ENCODE measurements at regions not wholly inside any gene's neighbourhood (a gene's known extent, or its start where the extent isn't known, plus 50 kb on each side); places are given as distances from the start of the nearest gene placed in this dataset.

DNA sequence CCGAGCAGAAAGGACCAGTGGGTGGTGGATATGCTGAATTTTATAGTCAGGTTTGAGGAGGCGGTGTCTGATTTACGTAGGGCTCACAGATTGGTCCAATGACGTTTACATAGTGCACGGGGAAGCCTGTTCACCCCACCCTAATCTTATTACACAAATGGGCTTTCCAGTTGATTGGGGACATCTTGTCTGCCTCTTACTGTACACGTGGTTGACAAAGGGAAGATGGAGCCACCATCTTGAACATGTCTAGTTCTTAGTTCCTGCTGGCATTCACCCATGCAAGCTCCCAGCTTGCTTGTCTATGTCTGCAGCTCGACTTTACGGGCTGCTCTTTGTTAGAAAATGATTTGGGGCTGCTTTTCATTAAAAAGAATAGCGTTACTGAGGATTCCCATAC is 332.0 kb upstream of the SLCO3A1 start:
- DNase-seq (ENCODE audit: extremely low read depth, insufficient read length), result no peak

DNA sequence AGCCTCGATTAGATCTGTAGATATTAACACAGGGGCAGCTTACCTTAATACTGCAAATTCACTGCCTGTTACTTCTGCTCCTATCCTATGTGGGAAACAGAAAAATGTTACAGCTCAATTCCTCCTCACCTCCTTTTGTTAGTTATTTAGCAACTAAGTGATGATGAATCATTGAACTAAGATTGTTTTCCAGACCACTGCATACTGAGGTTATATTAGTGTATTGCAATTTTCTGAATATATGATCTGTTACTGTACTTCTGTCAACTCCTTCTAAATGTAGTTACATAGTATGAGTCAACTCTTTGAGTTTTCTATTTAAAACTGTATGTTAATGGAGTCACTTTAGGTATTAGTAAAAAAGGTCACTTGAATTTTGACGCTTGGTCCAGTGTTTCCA is 331.5 kb upstream of the SLCO3A1 start:
- Histone ChIP-seq H3K4me3 (replicated peaks; ENCODE audit: low read depth, low read length) (no peak overlapping the region), H3K36me3 (ENCODE audit: control insufficient read depth, insufficient read depth, low read length) (no peaks in the 10 kb centered on the region), H3K27me3 (replicated peaks; ENCODE audit: control insufficient read depth, insufficient read depth, low read length) (no peaks in the 10 kb centered on the region)
- no peak for DNase-seq (ENCODE audit: extremely low read depth, insufficient read length)
- no peak for TF ChIP-seq CTCF (IDR thresholded peaks at IDR 0.05; ENCODE audit: insufficient read depth, low read length, poor library complexity, severe bottlenecking)

More for the DNA sequence above, 332.0 kb upstream of the SLCO3A1 start:
- no peak overlapping the region for H3K4me3 ChIP-seq (replicated peaks; ENCODE audit: low read depth, low read length)
- no peaks in the 10 kb centered on the region for H3K36me3 ChIP-seq (ENCODE audit: control insufficient read depth, insufficient read depth, low read length)
- no peak for TF ChIP-seq CTCF (IDR thresholded peaks at IDR 0.05; ENCODE audit: insufficient read depth, low read length, poor library complexity, severe bottlenecking)
- H3K27me3 ChIP-seq (replicated peaks; ENCODE audit: control insufficient read depth, insufficient read depth, low read length), result no peaks in the 10 kb centered on the region

- H3K4me3 ChIP-seq (replicated peaks; ENCODE audit: low read depth, low read length), result no peak overlapping the region
- H3K36me3 ChIP-seq (ENCODE audit: control insufficient read depth, insufficient read depth, low read length), result no peaks in the 10 kb centered on the region
- TF ChIP-seq CTCF (IDR thresholded peaks at IDR 0.05; ENCODE audit: insufficient read depth, low read length, poor library complexity, severe bottlenecking), result no peak
- DNase-seq (ENCODE audit: extremely low read depth, insufficient read length), result no peak
- no peaks in the 10 kb centered on the region for H3K27me3 ChIP-seq (replicated peaks; ENCODE audit: control insufficient read depth, insufficient read depth, low read length)
Measured at GRCh38 chr15:91522605-91523332, 330.7 kb upstream of the SLCO3A1 start.

GRCh38 chr15:91523596-91523995 is 329.9 kb upstream of the SLCO3A1 start:
- Histone ChIP-seq H3K4me3 (replicated peaks; ENCODE audit: low read depth, low read length) (no peak overlapping the region), H3K36me3 (ENCODE audit: control insufficient read depth, insufficient read depth, low read length) (no peaks in the 10 kb centered on the region), H3K27me3 (replicated peaks; ENCODE audit: control insufficient read depth, insufficient read depth, low read length) (no peaks in the 10 kb centered on the region)
- DNase-seq (ENCODE audit: extremely low read depth, insufficient read length), result no peak
- TF ChIP-seq CTCF (IDR thresholded peaks at IDR 0.05; ENCODE audit: insufficient read depth, low read length, poor library complexity, severe bottlenecking), result no peak

- Histone ChIP-seq H3K4me3 (replicated peaks; ENCODE audit: low read depth, low read length) (no peak overlapping the region), H3K27me3 (replicated peaks; ENCODE audit: control insufficient read depth, insufficient read depth, low read length) (no peaks in the 10 kb centered on the region), H3K36me3 (ENCODE audit: control insufficient read depth, insufficient read depth, low read length) (no peaks in the 10 kb centered on the region)
- no peak for TF ChIP-seq CTCF (IDR thresholded peaks at IDR 0.05; ENCODE audit: insufficient read depth, low read length, poor library complexity, severe bottlenecking)
- DNase-seq (ENCODE audit: extremely low read depth, insufficient read length), result no peak
Measured at GRCh38 chr15:91524534-91524933, 329.0 kb upstream of the SLCO3A1 start.

DNA sequence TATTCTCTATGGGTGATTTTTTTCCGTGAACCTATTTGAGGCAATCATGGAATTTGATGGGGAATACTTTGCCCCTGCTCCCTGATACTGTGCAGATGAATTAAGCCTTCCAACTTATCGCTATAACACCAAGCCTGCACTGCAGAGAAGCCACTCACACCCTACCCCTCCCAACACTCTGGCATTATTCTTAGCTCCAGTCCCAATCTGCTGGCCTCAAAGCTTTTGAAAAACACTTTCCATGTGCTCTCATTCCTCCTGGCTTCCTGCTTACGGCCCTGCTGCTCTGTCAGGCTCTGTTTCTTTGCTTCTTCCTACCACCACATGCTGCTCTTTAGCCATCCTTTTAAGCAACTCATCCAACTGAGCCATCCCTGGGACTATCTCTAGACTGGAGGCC is 327.8 kb upstream of the SLCO3A1 start:
- no peaks in the 10 kb centered on the region for H3K27me3 ChIP-seq (replicated peaks; ENCODE audit: control insufficient read depth, insufficient read depth, low read length)
- no peak overlapping the region for H3K4me3 ChIP-seq (replicated peaks; ENCODE audit: low read depth, low read length)
- H3K36me3 ChIP-seq (ENCODE audit: control insufficient read depth, insufficient read depth, low read length), result no peaks in the 10 kb centered on the region
- DNase-seq (ENCODE audit: extremely low read depth, insufficient read length), result no peak
- no peak for TF ChIP-seq CTCF (IDR thresholded peaks at IDR 0.05; ENCODE audit: insufficient read depth, low read length, poor library complexity, severe bottlenecking)

Measured in GM06990 (cell line).